GM19397 (cell line): ENCODE measurements at regions not wholly inside any gene's neighbourhood (a gene's known extent, or its start where the extent isn't known, plus 50 kb on each side); places are given as distances from the start of the nearest gene placed in this dataset.
A peak's percentile ranks its signal among the peaks of the same experiment; 100 is the strongest.

Experiments
- ATAC-seq: cut with Tn5 transposase; IDR thresholded peaks from one replicate; pipeline ENCODE4 v1.9.1; 2021; ENCODE audit warnings: mild to moderate bottlenecking, moderate library complexity; ENCODE audit not compliant: unreplicated experiment

- ATAC-seq = no peak
Observed at GRCh38 chr13:76538004-76538403, 348.2 kb downstream of the KCTD12 start.

GRCh38 chr13:76533251-76533650 is 353.0 kb downstream of the KCTD12 start:
- no peak for ATAC-seq

- ATAC-seq = no peak
Observed at GRCh38 chr13:76527041-76527440, 359.2 kb downstream of the KCTD12 start.

- ATAC-seq = no peak
Observed at GRCh38 chr13:76523740-76524340, 362.4 kb downstream of the KCTD12 start.

- no peak for ATAC-seq
Observed at GRCh38 chr13:76522083-76522755, 364.0 kb downstream of the KCTD12 start.

- no peak for ATAC-seq
Observed at GRCh38 chr13:76519685-76520084, 366.5 kb downstream of the KCTD12 start.

GRCh38 chr13:76516586-76516985 is 369.6 kb downstream of the KCTD12 start:
- ATAC-seq = no peak

- no peak for ATAC-seq
Observed at GRCh38 chr13:76516013-76516412, 370.2 kb downstream of the KCTD12 start.

GRCh38 chr13:76512721-76513145 is 373.5 kb downstream of the KCTD12 start:
- ATAC-seq = no peak

- ATAC-seq = no peak
Observed at GRCh38 chr13:76505437-76505836, 380.8 kb downstream of the KCTD12 start.

GRCh38 chr13:76503766-76504165 is 382.4 kb downstream of the KCTD12 start:
- no peak for ATAC-seq

GRCh38 chr13:76503291-76503690 is 382.9 kb downstream of the KCTD12 start:
- ATAC-seq = no peak

- ATAC-seq = no peak
Observed at GRCh38 chr13:76500894-76501293, 385.3 kb downstream of the KCTD12 start.

- ATAC-seq = no peak
Observed at GRCh38 chr13:76499891-76500290, 386.3 kb downstream of the KCTD12 start.

- ATAC-seq = no peak
Observed at GRCh38 chr13:76489274-76489673, 396.9 kb downstream of the KCTD12 start.

GRCh38 chr13:76481738-76482137 is 404.5 kb downstream of the KCTD12 start:
- ATAC-seq = no peak

GRCh38 chr13:76474966-76475365 is 411.2 kb downstream of the KCTD12 start:
- ATAC-seq = no peak

GRCh38 chr13:76474356-76474755 is 411.8 kb downstream of the KCTD12 start:
- no peak for ATAC-seq

GRCh38 chr13:76473552-76474134 is 412.6 kb downstream of the KCTD12 start:
- peak; percentile 99 for ATAC-seq

- no peak for ATAC-seq
Observed at GRCh38 chr13:76472916-76473315, 413.3 kb downstream of the KCTD12 start.

- ATAC-seq = no peak
Observed at GRCh38 chr13:76471486-76471885, 414.7 kb downstream of the KCTD12 start.

GRCh38 chr13:76470991-76471390 is 415.2 kb downstream of the KCTD12 start:
- ATAC-seq = no peak
